Gastroesophageal sphincter (tissue), 4 donors: ENCODE measurements at regions not wholly inside any gene's neighbourhood (a gene's known extent, or its start where the extent isn't known, plus 50 kb on each side); places are given as distances from the start of the nearest gene placed in this dataset.
A peak's percentile ranks its signal among the peaks of the same experiment; 100 is the strongest.

ENCODE experiments used
- ATAC-seq: fragments of 150-250 bp; one replicate; pipeline ENCODE4 v1.9.1; 2016; ENCODE audit warnings: mild to moderate bottlenecking, moderate library complexity
- H3K27ac ChIP-seq, 4 donors: fragments of 200-600 bp; sonication (generic) in 3 of 4; 1 replicate in 3 of 4; 2 replicates in 1 of 4; pipeline ENCODE4 v1.5.1; 2016 to 2019
- H3K27me3 ChIP-seq: fragments of 200-600 bp; sonication (generic); one replicate; pipeline ENCODE4 v1.5.1; 2019
- H3K36me3 ChIP-seq, 2 donors: fragments of 200-600 bp; sonication (generic); one replicate each; pipeline ENCODE4 v1.5.1; 2019; ENCODE audit warnings: control low read depth in 1 of 2
- H3K4me1 ChIP-seq, 3 donors: fragments of 200-600 bp; sonication (generic); 1 replicate in 2 of 3; 2 replicates in 1 of 3; pipeline ENCODE4 v1.5.1; 2016 to 2019; ENCODE audit warnings: control low read depth in 2 of 3
- H3K4me3 ChIP-seq, 2 donors: fragments of 200-600 bp; sonication (generic); one replicate each; pipeline ENCODE4 v1.5.1; 2019; ENCODE audit warnings: mild to moderate bottlenecking in 1 of 2, moderate library complexity in 1 of 2
- H3K9me3 ChIP-seq, 3 donors: fragments of 200-600 bp; sonication (generic); one replicate each; pipeline ENCODE4 v1.5.1; 2017 to 2019; ENCODE audit warnings: control low read depth in 2 of 3
- CTCF ChIP-seq, 4 experiments: fragments of 200-600 bp in 2 of 4; fragments of 450-650 bp in 2 of 4; sonication (generic) in 1 of 4; IDR thresholded peaks; one replicate each; pipeline ENCODE4 v1.5.1; 2017 to 2019; ENCODE audit warnings: antibody characterized with exemption in 4 of 4, mild to moderate bottlenecking in 2 of 4, moderate library complexity in 2 of 4
- EP300 ChIP-seq: sonication (generic); formaldehyde crosslinking; IDR thresholded peaks from one replicate; pipeline ENCODE4 v1.6.1; 2017; ENCODE audit warnings: antibody characterized with exemption, mild to moderate bottlenecking
- POLR2A ChIP-seq, 2 donors: fragments of 450-650 bp; IDR thresholded peaks; one replicate each; pipeline ENCODE4 v1.6.1; 2017; ENCODE audit warnings: antibody characterized with exemption in 2 of 2, mild to moderate bottlenecking in 2 of 2, moderate library complexity in 1 of 2
- POLR2AphosphoS5 ChIP-seq: sonication (generic); formaldehyde crosslinking; IDR thresholded peaks from one replicate; pipeline ENCODE4 v1.6.1; 2017; ENCODE audit warnings: antibody characterized with exemption
- WGBS, 2 donors: methylation state at CpG; one replicate each; pipeline ENCODE4 v1.1.5; 2018; ENCODE audit warnings: low coverage in 1 of 2; 5-methylcytosine and 5-hydroxymethylcytosine counted together

DNA sequence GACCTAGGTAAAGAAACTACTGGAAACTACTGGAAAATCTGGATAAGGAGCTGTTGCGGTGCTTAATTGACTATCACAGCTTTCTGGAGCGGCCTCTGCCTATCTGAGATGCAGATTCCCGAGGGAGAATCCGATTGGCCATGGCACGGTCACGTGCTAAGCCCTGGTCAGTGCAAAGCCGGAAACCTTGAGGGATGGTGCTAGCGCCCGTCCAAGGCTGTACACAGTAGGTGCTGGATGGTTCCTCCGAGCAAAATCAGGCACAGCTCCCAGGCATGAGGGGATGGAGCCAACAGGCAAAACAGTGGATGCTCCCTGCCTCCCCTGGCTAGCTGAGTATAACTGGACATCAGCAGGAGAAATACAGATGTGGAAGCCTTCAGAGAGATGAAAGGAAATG lies 238.7 kb upstream of the HES1 start:
- 68 to 81% methylated on average over 10 of the region's 10 CpGs for WGBS, 2 donors
- H3K4me3 ChIP-seq: no peak overlapping the region
- H3K9me3 ChIP-seq: no peaks in the 10 kb centered on the region
- peak; percentile 55 for ATAC-seq
- H3K36me3 ChIP-seq: no peaks in the 10 kb centered on the region
- H3K4me1 ChIP-seq: peaks cover 0 to 5% (median 0%) of the 10 kb centered on the region in 3 donors
- H3K27me3 ChIP-seq: no peaks in the 10 kb centered on the region
- TF ChIP-seq POLR2AphosphoS5 (no peak), CTCF (IDR thresholded peaks at IDR 0.05) (no peak), POLR2A (IDR thresholded peaks at IDR 0.05) (no peak), EP300 (no peak)
- peak overlapping the region in 2 of 4 donors; percentile 36 to 44 for H3K27ac ChIP-seq

DNA sequence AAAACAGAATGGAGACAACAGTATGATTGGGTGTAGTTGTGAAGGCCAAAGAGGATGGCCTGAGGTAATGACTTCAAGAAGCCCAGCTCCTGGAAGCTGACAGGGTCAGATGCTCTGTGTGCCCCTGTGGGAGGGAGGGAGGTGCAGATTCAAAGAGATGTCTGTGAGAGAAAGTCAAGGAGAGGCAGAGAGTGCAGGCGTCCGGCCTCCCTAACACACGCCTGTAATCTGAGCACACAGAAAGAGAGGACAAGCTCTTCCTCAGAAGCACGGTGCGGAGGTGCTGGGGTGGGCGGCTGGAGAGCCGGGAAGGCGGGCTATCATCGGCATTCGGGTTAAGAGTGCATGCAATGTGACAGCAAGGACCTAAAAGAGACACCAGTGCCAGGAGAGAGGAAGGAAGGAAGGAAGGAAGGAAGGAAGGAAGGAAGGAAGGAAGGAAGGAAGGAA lies 238.2 kb upstream of the HES1 start:
- H3K9me3 ChIP-seq: no peaks in the 10 kb centered on the region
- ATAC-seq: no peak
- no peak overlapping the region for H3K4me3 ChIP-seq
- WGBS, 2 donors: 80% methylated on average over 10 of the region's 10 CpGs; no CpG with 5 or more reads in 1 of the 2 donors
- H3K27me3 ChIP-seq: no peaks in the 10 kb centered on the region
- no peaks in the 10 kb centered on the region for H3K36me3 ChIP-seq
- peak overlapping the region in 2 of 4 donors; percentile 36 to 44 for H3K27ac ChIP-seq
- peaks cover 0 to 5% (median 0%) of the 10 kb centered on the region in 3 donors for H3K4me1 ChIP-seq
- TF ChIP-seq POLR2A (IDR thresholded peaks at IDR 0.05) (no peak), EP300 (no peak), POLR2AphosphoS5 (no peak), CTCF (IDR thresholded peaks at IDR 0.05) (no peak)

GRCh38 chr3:193899001-193899400 lies 236.9 kb upstream of the HES1 start:
- TF ChIP-seq CTCF (IDR thresholded peaks at IDR 0.05) (no peak), POLR2A (IDR thresholded peaks at IDR 0.05) (no peak), EP300 (no peak), POLR2AphosphoS5 (no peak)
- H3K27me3 ChIP-seq: no peaks in the 10 kb centered on the region
- ATAC-seq: no peak

GRCh38 chr3:193901007-193901406 lies 234.9 kb upstream of the HES1 start:
- no CpG with 5 or more reads among the region's 1 CpG for WGBS, 2 donors
- ATAC-seq: no peak
- no peak for TF ChIP-seq EP300
- no peak for TF ChIP-seq POLR2A (IDR thresholded peaks at IDR 0.05)
- TF ChIP-seq CTCF (IDR thresholded peaks at IDR 0.05): no peak
- no peak for TF ChIP-seq POLR2AphosphoS5

More at GRCh38 chr3:193899001-193899400, 236.9 kb upstream of the HES1 start:
- no peaks in the 10 kb centered on the region for H3K36me3 ChIP-seq
- peak overlapping the region in 2 of 4 donors; percentile 9 to 13 for H3K27ac ChIP-seq
- no peaks in the 10 kb centered on the region for H3K9me3 ChIP-seq
- 88 to 91% methylated on average over 1 of the region's 1 CpG for WGBS, 2 donors
- H3K4me3 ChIP-seq: no peak overlapping the region
- peaks cover 0 to 3% (median 0%) of the 10 kb centered on the region in 3 donors for H3K4me1 ChIP-seq

DNA sequence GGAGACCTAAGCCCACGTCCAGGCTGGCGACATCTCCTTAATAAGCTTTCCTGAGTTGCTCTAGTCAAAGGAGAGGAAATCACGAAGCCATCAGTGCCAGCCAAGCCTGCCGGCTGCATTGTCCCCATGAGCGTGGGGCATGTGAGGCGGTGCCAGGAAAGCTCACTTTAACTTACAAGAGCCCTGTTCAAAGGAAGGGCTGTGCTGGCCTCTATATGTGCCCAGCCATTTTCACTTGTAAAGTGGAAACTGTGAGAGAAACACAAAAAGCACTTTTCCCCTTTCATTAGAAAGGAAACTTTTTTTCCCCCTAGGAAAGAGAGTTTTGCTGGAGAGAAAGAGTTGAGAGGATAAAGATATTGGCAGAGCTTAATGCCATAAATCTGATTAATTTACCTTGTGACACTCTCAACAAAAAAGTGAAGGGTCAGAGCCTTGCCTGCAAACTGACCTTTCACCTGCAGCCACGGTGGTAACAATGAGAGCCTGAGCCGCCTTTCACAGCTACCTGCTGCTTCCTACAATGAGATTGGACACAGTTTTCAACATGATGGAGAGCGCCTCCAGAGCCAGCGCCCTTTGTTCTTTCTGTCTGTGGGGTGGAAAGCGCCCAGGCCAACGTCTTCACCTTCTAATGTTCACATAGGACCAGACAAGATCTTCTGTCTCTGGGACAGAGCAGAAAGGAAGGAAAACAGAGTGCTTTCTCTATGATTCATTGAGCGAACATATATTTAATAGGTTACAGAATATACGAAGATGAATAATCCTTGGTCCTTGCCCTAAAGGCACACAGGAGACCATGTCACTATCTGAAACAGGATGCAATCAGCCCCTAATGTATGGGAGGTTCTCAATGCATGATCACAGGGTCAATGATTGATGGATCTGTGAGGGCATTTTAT lies 233.1 kb upstream of the HES1 start:
- TF ChIP-seq CTCF (IDR thresholded peaks at IDR 0.05) (no peak), EP300 (no peak), POLR2AphosphoS5 (no peak), POLR2A (IDR thresholded peaks at IDR 0.05) (no peak)
- 76 to 98% methylated on average over 6 of the region's 14 CpGs for WGBS, 2 donors
- Histone ChIP-seq H3K4me1 (peaks cover 0 to 15% (median 0%) of the 10 kb centered on the region in 3 donors), H3K9me3 (no peaks in the 10 kb centered on the region), H3K36me3 (no peaks in the 10 kb centered on the region), H3K27me3 (no peaks in the 10 kb centered on the region), H3K27ac (no peak overlapping the region), H3K4me3 (no peak overlapping the region)
- no peak for ATAC-seq

More at GRCh38 chr3:193901007-193901406, 234.9 kb upstream of the HES1 start:
- no peak overlapping the region for H3K4me3 ChIP-seq
- no peaks in the 10 kb centered on the region for H3K9me3 ChIP-seq
- no peak overlapping the region for H3K27ac ChIP-seq
- H3K27me3 ChIP-seq: no peaks in the 10 kb centered on the region
- peaks cover 0 to 12% (median 0%) of the 10 kb centered on the region in 3 donors for H3K4me1 ChIP-seq
- H3K36me3 ChIP-seq: no peaks in the 10 kb centered on the region
